Upper lobe of right lung (tissue), 1 donor: ENCODE measurements at regions not wholly inside any gene's neighbourhood (a gene's known extent, or its start where the extent isn't known, plus 50 kb on each side); places are given as distances from the start of the nearest gene placed in this dataset.
A peak's percentile ranks its signal among the peaks of the same experiment; 100 is the strongest.
"Not testable (repeated sequence)": the region's sequence is repeated elsewhere in the genome, so short reads cannot be mapped to it uniquely, and the experiment has no call there.

Experiments
- ATAC-seq: fragments of 200-7000 bp; cut with Tn5 transposase; one replicate; pipeline ENCODE4 v1.9.1; 2020; ENCODE audit warnings: mild to moderate bottlenecking, moderate library complexity
- DNase-seq: peaks from one replicate; pipeline ENCODE4 v3.0.0-alpha.2; 2020
- H3K27ac ChIP-seq: fragments of 200-600 bp; one replicate; pipeline ENCODE4 v1.8.0; 2022
- H3K27me3 ChIP-seq: fragments of 200-600 bp; one replicate; pipeline ENCODE4 v1.8.0; 2022; ENCODE audit warnings: mild to moderate bottlenecking
- H3K36me3 ChIP-seq: fragments of 200-600 bp; one replicate; pipeline ENCODE4 v1.8.0; 2022
- H3K4me1 ChIP-seq: fragments of 200-600 bp; one replicate; pipeline ENCODE4 v1.8.0; 2022
- H3K4me3 ChIP-seq: fragments of 200-600 bp; one replicate; pipeline ENCODE4 v1.8.0; 2022; ENCODE audit warnings: mild to moderate bottlenecking
- H3K9me3 ChIP-seq: fragments of 200-600 bp; one replicate; pipeline ENCODE4 v1.8.0; 2022
- intact Hi-C: fragments of 100-400 bp; cut with DNase I; formaldehyde crosslinking; loops from one replicate; pipeline ENCODE4 v1.11.0; 2022
- TF ChIP-seq, protein P1 (sequence below): fragments of 200-600 bp; IDR thresholded peaks from one replicate; pipeline ENCODE4 v1.8.0; 2022; ENCODE audit warnings: antibody characterized with exemption
- donor health status: DM: no; HTN: yes; CAD: no; lungs with severe emphysema.

GRCh38 chr5:50898966-50899365 lies 232.5 kb downstream of the PARP8 start:
- TF ChIP-seq, protein P1, sequence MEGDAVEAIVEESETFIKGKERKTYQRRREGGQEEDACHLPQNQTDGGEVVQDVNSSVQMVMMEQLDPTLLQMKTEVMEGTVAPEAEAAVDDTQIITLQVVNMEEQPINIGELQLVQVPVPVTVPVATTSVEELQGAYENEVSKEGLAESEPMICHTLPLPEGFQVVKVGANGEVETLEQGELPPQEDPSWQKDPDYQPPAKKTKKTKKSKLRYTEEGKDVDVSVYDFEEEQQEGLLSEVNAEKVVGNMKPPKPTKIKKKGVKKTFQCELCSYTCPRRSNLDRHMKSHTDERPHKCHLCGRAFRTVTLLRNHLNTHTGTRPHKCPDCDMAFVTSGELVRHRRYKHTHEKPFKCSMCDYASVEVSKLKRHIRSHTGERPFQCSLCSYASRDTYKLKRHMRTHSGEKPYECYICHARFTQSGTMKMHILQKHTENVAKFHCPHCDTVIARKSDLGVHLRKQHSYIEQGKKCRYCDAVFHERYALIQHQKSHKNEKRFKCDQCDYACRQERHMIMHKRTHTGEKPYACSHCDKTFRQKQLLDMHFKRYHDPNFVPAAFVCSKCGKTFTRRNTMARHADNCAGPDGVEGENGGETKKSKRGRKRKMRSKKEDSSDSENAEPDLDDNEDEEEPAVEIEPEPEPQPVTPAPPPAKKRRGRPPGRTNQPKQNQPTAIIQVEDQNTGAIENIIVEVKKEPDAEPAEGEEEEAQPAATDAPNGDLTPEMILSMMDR = no peak
- Histone ChIP-seq H3K4me3 (no peak overlapping the region), H3K9me3 (no peaks in the 10 kb centered on the region), H3K27me3 (no peaks in the 10 kb centered on the region), H3K36me3 (no peaks in the 10 kb centered on the region), H3K4me1 (no peaks in the 10 kb centered on the region), H3K27ac (no peak overlapping the region)
- DNase-seq (no peak), ATAC-seq (no peak)
- intact Hi-C loops = no loop called here

DNA sequence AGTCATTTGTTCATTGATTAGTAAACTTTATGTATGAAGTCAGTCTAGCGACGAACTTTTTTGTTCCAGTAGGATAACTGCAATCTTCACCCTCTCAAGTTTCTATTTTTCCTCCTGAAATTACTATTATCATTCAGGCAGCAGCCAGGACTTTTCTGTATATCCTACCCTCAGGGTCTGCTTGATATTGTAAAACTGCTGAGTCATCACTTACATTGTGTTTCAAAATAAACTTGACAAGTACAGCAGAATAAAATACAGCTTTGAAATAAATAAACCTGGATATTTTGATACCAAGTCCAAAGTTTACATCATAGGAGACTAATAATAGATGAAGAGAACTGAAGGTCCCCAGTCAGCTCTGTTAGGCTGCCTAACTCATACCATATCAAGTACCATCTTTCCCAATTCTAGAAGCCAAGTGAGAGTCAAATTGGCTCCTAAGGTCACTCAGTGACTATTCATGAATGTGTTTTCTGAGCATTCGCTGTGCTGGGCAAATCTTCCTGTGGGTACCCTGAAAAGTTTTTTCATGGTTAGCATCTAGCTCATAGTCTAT lies 234.6 kb downstream of the PARP8 start:
- TF ChIP-seq, protein P1 = no peak
- no peak overlapping the region for H3K27ac ChIP-seq
- DNase-seq (no peak), ATAC-seq (no peak)
- H3K4me3 ChIP-seq = no peak overlapping the region
- no peaks in the 10 kb centered on the region for H3K27me3 ChIP-seq
- H3K9me3 ChIP-seq = no peaks in the 10 kb centered on the region
- H3K36me3 ChIP-seq = no peaks in the 10 kb centered on the region
- no peaks in the 10 kb centered on the region for H3K4me1 ChIP-seq
- intact Hi-C loops = no loop called here

DNA sequence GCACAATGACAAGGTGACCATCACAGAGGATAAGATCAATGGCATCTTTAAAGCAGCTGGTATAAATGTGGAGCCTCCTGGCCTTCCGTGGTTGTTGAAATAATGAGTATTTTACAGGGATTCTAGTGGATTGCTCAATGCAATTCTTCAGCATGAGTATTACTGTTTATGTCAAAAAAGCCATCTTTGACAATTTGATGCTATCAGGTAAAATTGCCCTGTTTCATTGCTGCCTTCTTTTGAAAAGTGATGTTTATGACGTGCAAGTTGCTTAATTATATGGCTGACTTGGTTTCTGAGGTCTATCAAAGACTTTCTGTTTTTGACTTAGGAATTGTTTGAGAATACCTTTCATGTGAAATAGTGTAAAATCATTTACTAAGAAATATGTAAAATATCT lies 237.2 kb downstream of the PARP8 start:
- no peak overlapping the region for H3K4me3 ChIP-seq
- no peak for ATAC-seq
- intact Hi-C loops = no loop called here

GRCh38 chr5:50905996-50906570 lies 239.6 kb downstream of the PARP8 start:
- DNase-seq (no peak), ATAC-seq (no peak)
- no peak overlapping the region for H3K27ac ChIP-seq
- no peaks in the 10 kb centered on the region for H3K9me3 ChIP-seq
- no peaks in the 10 kb centered on the region for H3K27me3 ChIP-seq
- no peak overlapping the region for H3K4me3 ChIP-seq
- H3K4me1 ChIP-seq = no peaks in the 10 kb centered on the region
- TF ChIP-seq, protein P1 = no peak
- intact Hi-C loops = no loop called here
- no peaks in the 10 kb centered on the region for H3K36me3 ChIP-seq

More for the DNA sequence above, 237.2 kb downstream of the PARP8 start:
- no peaks in the 10 kb centered on the region for H3K4me1 ChIP-seq
- TF ChIP-seq, protein P1 = no peak
- no peak for DNase-seq
- H3K27me3 ChIP-seq = no peaks in the 10 kb centered on the region
- H3K9me3 ChIP-seq = no peaks in the 10 kb centered on the region
- H3K36me3 ChIP-seq = no peaks in the 10 kb centered on the region
- no peak overlapping the region for H3K27ac ChIP-seq

- H3K9me3 ChIP-seq, H3K27ac ChIP-seq, H3K36me3 ChIP-seq, H3K4me1 ChIP-seq, DNase-seq, intact Hi-C loops, H3K27me3 ChIP-seq, H3K4me3 ChIP-seq, ATAC-seq: not testable (repeated sequence)
These were observed 253.7 kb downstream of the PARP8 start for GRCh38 chr5:50920160-50920559.

DNA sequence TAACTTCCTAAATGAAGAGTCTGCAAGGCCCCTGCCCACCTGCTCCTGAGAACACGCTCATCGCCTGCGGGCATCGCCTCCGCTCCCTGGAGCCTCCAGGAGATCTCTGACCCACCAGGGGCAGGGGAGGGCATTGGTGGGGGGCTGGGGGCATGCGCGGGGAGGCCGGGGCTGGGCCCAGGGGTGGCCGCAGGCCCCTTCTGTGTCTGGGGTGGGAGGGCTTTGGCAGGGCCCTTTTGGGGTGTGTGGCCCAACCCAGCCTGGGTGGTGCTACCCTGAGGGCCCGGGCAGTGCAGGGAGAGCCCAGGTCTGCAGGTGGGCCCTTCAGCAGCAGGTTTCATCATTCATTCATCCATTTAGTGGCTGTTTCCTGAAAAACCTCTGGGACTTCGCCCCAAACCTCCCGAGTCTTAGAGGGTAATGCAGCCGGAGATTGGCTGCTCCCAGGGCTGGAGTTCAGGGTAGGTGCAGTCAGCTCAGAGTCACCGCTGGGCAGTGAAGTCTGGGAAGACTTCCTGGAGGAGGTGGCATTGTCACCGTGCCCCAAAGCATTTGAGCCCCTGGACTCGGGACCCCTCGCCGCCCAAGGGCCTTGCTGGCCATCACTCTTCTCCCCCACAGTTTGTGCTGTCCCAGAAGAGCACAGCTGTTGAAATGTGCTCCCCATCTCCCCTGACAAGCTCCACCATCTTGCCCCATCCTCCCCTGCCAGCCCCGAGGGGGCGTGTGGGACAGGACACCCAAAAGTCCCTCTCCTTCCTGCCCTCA lies 255.1 kb downstream of the PARP8 start:
- DNase-seq (no peak), ATAC-seq (peak; percentile 19)
- Histone ChIP-seq H3K27ac (no peak overlapping the region), H3K4me1 (no peaks in the 10 kb centered on the region), H3K27me3 (peaks cover 8% of the 10 kb centered on the region), H3K4me3 (no peak overlapping the region), H3K36me3 (no peaks in the 10 kb centered on the region), H3K9me3 (no peaks in the 10 kb centered on the region)
- intact Hi-C loops = no loop called here
- TF ChIP-seq, protein P1 = no peak
